ENCODE measurements at regions not wholly inside any gene's neighbourhood (a gene's known extent, or its start where the extent isn't known, plus 50 kb on each side); places are given as distances from the start of the nearest gene placed in this dataset.
"Not testable (repeated sequence)": the region's sequence is repeated elsewhere in the genome, so short reads cannot be mapped to it uniquely, and the experiment has no call there.

- not testable (repeated sequence) for TF ChIP-seq POLR2A (IDR thresholded peaks at IDR 0.05; ENCODE audit: low read depth); CTCF (IDR thresholded peaks at IDR 0.05); EP300 (IDR thresholded peaks at IDR 0.05); POLR2AphosphoS5 (IDR thresholded peaks at IDR 0.05)
These were observed 81.1 kb downstream of the THSD1 start for GRCh38 chr13:52324831-52325230.
